GM18907 (cell line): ENCODE measurements at regions not wholly inside any gene's neighbourhood (a gene's known extent, or its start where the extent isn't known, plus 50 kb on each side); places are given as distances from the start of the nearest gene placed in this dataset.

ENCODE experiments used
- ATAC-seq: cut with Tn5 transposase; IDR thresholded peaks from one replicate; pipeline ENCODE4 v1.9.1; 2021; ENCODE audit warnings: mild to moderate bottlenecking, moderate library complexity; ENCODE audit not compliant: unreplicated experiment

GRCh38 chr3:99016452-99016851 lies 115.0 kb upstream of the DCBLD2 start:
- ATAC-seq = no peak

- ATAC-seq = no peak
Observed at GRCh38 chr3:99013777-99014315, 112.4 kb upstream of the DCBLD2 start.

DNA sequence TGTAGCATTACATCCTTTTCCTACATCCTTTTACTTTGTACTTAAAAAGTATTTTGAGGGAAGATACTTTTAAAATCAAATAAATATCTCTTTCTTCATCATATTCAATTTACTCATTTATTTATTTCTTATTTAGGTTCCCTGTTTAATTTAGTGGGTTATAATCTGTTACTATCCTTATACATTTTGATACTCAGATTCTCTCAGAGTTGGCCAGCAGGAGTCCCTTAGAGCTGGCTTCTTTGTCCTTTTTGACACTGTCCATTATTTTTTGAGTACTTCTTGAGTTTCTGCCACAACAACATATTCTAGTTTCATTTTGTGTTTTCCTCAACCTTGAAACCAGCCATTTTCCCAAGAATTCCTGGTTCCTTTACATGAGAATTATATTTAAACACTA lies 111.6 kb upstream of the DCBLD2 start:
- no peak for ATAC-seq

DNA sequence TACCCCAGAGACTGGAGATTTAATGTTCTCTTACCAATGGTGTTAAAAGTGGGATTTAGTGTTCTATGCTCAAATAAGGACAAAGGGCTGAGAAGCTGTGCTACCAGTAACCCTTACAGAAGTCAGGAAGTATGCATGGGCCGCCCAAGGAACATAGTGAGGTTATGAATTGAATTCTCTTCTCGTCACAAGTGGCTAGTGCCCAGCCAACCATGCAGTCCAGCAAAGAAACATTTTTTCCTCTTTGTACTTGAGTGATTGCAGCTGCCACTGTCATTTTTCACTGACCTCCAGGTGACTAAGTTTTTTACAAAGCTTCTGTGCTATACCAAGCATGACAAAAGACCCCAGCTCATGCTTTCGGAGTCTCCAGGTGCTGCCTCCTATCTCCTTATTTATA lies 110.6 kb upstream of the DCBLD2 start:
- ATAC-seq = peak; percentile 98

GRCh38 chr3:99009851-99010250 lies 108.4 kb upstream of the DCBLD2 start:
- no peak for ATAC-seq

- no peak for ATAC-seq
Observed at GRCh38 chr3:99006686-99007085, 105.2 kb upstream of the DCBLD2 start.

DNA sequence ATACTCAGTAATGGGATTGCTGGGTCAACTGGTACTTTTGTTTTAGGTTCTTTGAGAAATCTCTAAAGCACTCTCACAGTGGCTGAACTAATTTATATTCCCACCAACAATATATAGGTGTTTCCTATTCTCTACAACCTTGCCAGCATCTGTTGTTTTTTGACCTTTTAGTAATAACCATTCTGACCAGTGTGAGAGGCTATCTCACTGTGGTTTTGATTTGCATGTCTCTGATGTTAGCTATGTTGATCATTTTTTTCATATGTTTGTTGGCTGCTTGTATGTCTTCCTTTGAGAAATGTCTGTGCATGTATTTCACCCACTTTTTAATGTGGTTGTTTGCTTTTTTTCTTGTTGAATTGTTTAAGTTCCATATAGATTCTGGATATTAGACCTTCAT lies 98.2 kb upstream of the DCBLD2 start:
- ATAC-seq = no peak

- ATAC-seq = no peak
Observed at GRCh38 chr3:98994128-98994762, 92.8 kb upstream of the DCBLD2 start.

- no peak for ATAC-seq
Observed at GRCh38 chr3:98991393-98991792, 89.9 kb upstream of the DCBLD2 start.

DNA sequence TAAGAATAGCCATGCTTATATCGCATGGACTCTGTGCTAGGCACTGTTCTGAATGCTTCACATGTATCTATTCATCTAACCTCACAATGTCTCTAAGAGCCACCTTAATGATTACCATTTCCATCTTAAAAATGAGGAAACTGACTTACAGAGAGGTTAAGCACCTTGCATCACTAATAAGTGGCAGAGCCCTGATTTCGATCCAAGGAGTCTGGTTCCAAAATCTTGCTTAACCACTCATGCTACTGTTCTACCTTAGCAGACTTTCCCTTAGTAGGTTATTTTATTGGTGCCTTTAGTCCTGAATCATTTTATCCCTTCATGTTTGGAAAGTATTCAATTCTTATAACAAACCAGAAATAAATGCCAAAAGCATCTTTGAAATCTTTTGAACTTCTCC lies 89.2 kb upstream of the DCBLD2 start:
- ATAC-seq = no peak

DNA sequence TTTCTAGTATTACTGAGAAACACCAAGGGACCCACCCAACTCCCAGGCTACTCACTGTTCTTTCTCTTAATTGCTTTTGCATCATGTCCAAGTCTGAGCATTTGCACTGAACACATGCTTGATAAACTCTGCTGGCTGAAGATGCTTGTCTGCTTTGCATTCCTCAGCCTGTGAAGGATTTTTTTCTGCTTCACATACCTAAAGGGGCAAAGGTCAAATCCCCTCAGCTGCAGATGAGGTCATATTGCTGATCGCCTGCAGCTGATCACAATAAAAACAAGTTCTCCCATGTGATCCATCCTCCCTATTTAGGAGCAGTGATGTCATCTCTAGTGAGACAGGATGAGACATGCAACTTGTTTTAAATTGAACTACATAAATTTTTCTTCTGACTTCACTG lies 84.6 kb upstream of the DCBLD2 start:
- no peak for ATAC-seq

DNA sequence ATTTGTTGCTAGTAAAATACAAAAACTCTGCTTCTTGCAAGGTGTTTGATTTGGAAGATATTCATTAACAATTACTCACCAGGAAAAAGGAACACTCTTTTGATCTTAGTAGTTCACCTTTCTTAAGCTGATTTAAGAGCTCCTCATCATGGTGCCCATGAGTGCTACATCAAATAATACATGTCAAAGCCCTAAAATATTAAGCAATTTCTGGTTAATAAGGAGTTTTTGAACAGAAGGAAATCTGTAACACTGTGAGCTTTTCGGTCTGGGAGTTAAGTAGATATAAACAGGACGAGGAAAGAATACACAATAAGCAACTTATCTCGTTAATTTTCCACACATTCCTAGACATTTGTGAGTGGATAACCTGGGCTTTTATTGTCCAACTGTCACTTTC lies 83.9 kb upstream of the DCBLD2 start:
- no peak for ATAC-seq

DNA sequence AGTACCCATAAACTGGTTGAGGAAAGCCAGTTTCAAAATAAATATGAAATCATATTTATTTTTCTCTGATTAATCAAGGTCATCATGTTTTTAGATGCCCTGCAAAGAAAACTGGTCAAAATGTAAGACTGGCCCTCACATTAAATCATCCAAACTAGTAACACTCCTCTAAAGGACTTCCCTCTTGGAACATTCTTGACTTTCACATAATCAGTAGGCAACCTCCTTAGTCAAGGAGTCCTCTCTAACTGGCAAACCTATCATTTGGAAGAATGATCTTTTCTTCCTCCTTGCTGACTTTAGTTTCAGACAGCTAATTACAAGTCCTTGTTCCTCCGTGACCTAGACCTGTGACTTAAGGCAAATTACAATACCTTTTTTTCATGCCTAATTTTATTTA lies 82.5 kb upstream of the DCBLD2 start:
- ATAC-seq = no peak

GRCh38 chr3:98982351-98982750 lies 80.9 kb upstream of the DCBLD2 start:
- no peak for ATAC-seq

DNA sequence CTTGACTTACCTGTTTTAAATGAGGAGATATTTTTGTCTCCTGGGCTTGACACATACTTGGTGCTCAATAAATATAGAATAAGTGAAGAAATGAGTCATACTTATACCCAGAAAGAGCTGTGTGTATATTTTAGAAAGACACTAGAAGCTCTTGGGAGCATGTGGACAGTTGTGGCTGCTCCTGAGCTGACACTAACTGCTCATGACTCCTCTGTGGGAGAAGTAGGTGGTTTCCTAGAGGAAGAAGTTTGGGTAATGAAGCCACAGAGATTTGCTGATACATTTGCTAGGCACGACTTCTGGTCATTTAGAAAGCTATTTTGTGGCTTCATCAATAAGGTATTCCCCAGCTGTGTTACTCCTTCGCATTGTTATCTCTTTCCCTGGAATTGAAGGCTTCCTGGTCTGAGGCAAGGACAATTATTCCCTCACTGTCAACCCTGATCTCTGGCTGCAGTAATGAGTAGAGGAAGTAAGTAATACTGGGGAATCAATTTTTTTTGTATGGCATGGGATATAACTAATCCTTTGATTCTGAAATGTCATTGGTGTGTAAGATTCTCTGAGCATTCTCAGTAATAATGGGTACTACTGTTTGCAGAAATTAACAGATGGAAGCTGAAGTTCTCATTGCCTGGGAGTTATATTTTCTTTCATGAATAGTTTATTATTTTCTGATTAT lies 79.6 kb upstream of the DCBLD2 start:
- ATAC-seq = peak; percentile 93

GRCh38 chr3:98979296-98979695 lies 77.8 kb upstream of the DCBLD2 start:
- ATAC-seq = no peak

- ATAC-seq = no peak
Observed at GRCh38 chr3:98978068-98978811, 76.7 kb upstream of the DCBLD2 start.

GRCh38 chr3:98977520-98977919 lies 76.0 kb upstream of the DCBLD2 start:
- ATAC-seq = no peak

DNA sequence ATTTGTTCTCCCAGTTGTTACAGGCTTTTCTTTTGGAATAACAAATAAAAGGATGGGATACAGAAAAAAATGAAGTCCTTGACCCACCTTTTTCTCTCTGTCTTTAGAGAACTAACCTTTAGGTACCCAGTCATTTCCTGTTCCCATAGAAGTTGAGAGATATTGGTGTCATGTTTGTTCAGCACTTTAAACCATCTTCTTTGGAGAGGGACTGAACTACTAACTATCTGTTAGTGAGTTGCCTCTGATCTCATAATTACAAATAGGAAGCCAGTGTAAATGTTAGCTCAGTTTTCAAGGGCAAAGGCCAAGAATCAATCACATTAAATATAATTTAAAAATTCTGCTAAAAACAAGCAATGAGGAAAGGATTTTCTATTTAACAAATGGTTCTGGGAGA lies 72.9 kb upstream of the DCBLD2 start:
- ATAC-seq = no peak

GRCh38 chr3:98972720-98973119 lies 71.2 kb upstream of the DCBLD2 start:
- ATAC-seq = no peak

DNA sequence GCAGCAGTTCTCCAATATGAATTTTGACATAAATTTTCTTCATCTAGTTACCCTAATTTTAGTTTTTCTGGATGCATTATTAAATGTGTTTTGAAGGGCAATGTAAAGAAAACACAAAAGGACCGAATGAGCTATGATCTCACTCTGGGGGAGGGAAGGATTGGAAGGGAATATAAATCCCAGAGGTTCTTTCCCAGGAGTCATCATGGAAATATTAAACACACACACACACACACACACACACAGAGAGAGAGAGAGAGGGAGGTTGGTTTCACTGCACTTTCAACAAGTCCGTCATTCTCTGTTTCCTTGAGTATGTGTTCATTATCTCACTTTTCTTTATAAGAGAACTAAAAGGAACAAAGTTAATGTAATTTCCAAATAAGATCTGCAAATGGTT lies 70.7 kb upstream of the DCBLD2 start:
- no peak for ATAC-seq

DNA sequence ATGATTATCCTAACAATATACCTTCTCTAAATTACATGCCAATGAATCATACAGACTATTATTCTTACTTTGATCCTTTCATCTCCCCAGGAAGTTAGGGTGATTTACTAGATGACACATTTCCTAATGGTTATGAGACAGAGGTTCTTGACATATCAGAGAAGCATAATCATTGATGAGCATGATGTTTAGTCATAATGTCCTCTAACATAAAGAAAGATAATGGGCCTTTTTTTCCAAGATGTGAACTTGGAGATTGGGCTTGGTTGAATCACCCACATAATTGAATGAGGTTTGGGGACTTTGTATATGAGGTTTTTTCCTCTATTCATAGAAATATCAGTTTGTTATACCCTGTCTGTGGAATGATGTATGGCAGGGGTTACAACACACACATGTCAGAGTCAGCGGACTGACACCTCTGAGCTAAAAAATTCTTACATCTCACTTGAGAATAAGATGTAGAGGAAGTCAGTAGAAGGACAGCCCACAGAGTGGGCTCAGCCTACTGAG lies 69.7 kb upstream of the DCBLD2 start:
- no peak for ATAC-seq
